ENCODE measurements at regions not wholly inside any gene's neighbourhood (a gene's known extent, or its start where the extent isn't known, plus 50 kb on each side); places are given as distances from the start of the nearest gene placed in this dataset.
A peak's percentile ranks its signal among the peaks of the same experiment; 100 is the strongest.

DNA sequence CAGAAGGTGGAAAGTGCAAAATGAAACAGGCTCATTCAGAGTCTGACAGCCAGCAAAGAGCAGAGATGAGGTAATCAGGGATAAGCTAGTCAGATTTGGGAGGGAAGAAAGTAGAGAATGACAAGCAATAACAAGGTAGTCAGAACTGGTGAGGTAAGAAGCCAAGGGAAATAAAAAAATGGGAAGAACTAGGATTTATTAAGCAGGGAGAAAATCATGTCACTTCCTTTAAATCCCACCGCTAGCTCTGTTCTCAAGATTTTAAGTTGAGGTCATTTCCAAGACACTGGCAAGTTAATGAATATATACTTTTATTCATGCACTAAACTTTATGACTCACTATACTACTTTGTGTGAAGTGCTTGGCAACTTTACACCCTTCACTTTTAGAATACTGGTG is 1106.8 kb downstream of the IGSF11 start:
- no peak for DNase-seq

GRCh38 chr3:117928836-117929235 is 1105.8 kb downstream of the IGSF11 start:
- DNase-seq, result no peak

DNA sequence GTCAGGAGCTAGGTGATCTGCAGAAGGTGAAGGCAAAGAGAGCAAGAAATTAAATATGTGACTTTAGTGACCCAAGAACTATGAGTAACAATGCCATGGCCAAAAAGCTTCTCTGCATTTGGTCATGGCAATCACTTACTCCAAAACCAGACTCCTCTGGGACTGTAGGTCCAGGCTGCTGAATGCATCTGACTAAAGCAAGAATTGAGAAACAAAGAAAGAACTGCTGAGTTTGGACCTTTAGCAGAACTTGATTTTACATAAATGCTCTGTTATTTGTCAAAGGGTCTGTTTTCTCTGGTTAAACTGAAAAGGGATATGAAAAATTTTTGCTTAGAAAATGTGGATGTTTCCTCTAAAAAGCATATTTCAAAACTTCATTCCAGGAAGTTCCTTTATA is 1102.2 kb downstream of the IGSF11 start:
- DNase-seq, result no peak

GRCh38 chr3:117936159-117936558 is 1098.5 kb downstream of the IGSF11 start:
- no peak for DNase-seq

GRCh38 chr3:117938974-117939373 is 1095.7 kb downstream of the IGSF11 start:
- no peak for DNase-seq

DNA sequence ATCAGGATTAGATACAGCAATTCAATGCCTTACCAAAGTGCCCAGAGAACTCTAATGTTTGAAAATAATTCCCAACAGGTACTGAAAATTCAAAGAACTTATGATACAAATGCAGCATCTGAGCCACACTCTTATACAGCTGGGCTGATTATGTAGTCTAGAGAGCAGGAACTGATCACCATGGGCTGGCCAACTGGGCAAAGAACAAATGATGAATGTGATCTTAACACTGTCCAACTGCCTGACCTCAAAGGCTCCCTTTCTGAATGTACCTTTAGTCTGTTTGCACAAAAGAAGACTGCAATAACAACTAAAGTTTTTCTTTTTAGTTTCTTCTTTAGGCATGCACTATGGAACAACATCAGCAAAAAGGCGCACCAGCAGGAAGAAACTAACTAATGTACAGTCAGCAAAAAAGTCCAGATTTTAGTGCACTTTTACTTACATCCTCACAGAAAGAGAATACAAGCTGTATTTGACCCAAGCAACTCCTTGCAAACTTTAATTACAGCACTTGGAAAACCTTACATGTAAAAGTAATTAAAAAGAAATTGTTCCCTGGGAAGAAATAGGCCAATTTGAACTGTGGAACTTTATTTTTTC is 1095.1 kb downstream of the IGSF11 start:
- no peak for DNase-seq

DNA sequence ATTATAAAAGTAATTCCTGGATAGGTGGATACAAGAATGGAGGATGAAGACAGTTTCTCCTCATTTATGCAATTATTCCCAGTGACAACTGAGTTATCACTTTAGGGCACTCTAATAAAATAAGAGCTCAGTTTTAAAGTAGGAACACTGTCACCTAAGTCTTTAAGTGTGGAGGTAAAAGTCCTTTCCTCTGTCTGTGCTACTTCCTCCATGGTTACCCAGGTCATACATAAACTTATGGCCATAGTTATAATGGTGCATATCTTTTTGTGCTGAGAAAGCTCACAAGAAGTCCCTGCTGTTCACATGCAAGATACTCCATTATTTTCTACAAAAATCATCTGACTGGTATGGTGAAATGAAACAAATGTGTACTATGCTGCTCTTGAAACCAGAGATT is 1093.6 kb downstream of the IGSF11 start:
- DNase-seq, result no peak

- DNase-seq, result no peak
Observed at GRCh38 chr3:117941756-117942155, 1092.9 kb downstream of the IGSF11 start.

DNA sequence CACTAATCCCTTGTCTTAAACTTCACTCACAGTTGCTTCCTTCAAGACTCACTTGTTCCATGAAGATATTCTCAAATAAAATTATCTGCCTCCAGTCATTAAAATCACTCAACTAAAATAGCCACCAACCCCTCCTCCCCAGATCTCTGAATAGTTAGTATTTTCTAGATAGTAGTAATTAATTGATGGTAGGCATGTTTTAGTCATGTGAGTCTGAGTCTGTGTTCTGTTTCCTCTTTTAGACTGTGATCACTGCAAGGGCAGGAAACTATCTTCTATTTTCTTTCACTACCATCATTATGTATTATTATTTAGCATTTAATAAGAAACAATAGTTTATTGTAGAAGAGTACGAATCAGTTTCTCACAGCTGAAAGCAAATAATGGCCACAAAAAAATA is 1080.5 kb downstream of the IGSF11 start:
- no peak for DNase-seq

- no peak for DNase-seq
Observed at GRCh38 chr3:117955196-117955595, 1079.5 kb downstream of the IGSF11 start.

DNA sequence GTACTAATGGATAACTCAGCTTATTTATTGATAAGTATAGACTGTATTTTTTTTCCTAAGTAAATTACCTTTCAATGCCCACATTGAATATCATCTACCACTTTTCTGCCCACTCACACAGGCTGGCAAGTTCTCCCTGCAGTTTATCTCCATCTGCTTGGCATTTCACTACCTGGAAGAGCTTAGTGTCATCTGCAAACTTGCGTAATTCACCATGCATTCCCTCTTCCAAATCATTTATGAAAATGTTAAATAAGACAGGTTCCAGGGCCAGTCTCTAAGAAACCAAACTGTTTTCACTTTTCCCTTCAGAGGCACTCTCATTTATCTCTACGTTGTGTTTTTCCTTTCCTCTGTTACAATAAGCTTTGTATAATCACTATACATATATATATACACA is 1076.6 kb downstream of the IGSF11 start:
- no peak for DNase-seq

DNA sequence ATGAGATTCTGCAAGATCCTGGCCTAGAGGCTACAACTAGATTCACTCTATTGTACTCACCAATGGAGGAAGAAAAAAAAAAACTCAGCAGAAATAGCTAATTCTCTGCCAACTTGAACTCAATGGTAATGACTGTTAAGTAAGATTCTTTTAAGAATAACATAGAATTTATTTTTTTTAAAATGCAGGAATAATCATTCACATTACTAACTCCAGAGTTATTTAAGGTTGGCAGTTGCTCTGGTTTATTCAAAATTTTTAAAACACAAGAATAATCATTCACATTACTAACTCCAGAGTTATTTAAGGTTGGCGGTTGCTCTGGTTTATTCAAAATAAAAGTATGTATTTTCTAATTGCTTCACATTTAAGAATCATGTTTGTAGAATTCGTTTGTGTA is 1071.9 kb downstream of the IGSF11 start:
- no peak for DNase-seq

- no peak for DNase-seq
Observed at GRCh38 chr3:117963858-117964257, 1070.8 kb downstream of the IGSF11 start.

GRCh38 chr3:117964814-117965213 is 1069.8 kb downstream of the IGSF11 start:
- DNase-seq, result no peak

DNA sequence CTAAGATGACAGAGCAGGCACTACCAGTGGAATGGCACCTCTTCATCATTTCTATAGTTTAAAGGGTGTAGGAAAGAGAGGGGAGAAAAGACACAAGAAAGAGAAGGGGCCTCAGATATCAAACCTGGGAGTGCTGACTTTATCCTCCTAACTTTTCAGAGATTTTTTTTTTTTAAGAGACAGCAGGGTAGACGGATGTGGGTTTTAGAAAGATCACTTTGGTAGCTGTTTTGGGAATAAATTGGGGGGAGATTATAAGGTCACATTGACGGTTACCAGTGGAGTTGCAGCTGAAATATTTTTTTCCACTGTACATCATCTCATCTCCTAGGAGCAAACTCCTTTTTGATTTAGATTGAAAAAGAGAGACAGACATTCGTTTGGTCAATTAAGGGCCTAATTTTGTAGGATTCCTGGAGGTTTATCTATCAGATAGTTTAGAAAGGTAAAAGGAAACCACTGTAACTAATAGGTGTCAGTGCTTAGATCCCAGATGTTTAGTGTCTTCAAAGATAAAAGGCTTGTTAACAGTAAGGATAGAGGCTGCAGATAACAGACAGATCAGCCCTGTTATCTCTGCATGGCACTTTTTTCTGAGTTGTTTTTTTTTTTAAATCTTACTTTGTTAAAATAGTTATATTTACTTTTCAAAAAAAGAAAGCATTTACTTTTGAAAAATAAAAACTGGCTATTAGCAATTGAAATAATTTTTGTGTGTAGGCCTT is 1057.0 kb downstream of the IGSF11 start:
- DNase-seq, result no peak

DNA sequence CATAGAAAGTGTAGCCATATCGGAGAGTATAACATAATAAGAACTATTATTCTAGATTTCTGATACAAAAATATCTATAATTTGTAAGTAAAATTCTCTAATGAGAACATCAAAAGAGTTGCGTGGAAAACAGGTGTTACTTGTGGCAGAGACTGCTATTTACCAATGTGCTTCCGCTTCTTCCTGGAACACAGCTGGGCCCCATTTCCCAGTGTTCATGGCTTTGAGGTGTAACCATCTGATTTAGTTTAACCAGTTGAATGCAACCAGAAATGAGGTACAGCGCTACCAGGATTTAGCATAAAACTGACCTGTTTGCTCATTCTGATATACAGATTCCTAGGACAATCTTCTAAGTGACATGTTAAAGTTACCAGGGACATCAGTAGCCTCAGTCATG is 1055.2 kb downstream of the IGSF11 start:
- DNase-seq, result no peak

DNA sequence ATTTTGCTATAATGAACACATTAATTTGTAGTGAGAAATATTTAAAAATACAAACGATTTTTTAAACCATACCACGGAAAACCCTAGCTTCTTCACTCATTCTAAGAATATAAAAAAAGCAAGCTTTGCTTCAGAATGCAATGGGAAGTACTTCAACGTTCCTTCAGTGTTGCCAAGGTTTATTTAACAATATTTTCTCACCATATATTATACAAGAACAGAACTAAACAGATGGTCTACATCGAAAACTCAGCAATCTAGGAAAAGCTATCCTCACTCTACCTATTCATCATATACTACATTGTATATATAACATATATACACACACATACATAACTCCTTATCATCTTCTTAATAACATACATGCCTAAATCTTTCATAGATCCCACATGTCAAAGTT is 1047.4 kb downstream of the IGSF11 start:
- DNase-seq, result no peak

GRCh38 chr3:117989982-117990381 is 1044.7 kb downstream of the IGSF11 start:
- no peak for DNase-seq

DNA sequence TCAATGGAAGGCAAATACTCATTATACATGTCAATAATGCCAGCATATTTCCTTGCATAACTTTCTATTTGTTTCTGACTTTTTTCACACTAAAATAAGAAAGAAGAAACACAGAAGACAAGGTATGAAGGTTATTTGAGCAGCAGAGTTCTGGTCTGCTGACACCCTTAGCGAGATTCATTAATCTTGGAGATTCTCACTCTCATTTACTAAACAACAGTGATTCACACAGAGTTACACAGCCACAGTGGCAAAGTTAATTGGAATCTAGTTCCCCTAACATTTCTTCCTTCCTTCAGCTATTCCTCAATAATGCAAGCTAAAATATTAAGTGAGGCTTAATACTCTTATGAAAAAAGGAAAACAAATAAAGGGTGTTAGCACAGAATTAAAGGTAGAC is 1044.0 kb downstream of the IGSF11 start:
- DNase-seq, result no peak

DNA sequence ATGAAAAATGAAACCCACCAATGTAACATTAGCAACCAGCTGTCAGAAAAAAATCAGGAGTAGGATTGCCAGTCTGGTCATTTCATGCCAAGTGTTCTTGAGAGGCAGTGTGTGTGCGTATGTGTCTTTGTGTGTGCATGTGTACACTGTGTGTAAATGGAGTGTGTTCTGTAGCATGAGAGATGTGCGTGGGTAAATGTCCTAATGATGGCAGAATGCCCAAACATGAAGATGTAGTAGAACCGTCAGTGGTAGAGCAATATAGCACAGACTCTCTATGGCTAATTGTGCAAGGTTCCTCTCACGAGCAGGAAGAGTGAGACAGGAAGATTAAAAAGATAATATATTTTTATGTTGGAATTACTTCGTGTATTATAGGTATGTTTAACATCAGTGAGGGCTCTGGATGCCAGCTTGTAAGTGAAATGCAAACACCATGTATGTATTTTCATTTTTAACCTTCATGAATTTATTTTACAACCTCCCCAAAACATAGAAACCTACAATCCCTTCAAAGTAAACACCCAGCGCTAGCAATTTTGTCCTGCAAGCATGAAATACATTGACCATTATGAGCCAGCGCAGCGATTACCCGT is 1038.7 kb downstream of the IGSF11 start:
- DNase-seq, result no peak

GRCh38 chr3:117997201-117998049 is 1037.2 kb downstream of the IGSF11 start:
- DNase-seq, result peak; percentile 73

- no peak for DNase-seq
Observed at GRCh38 chr3:117998071-117998470, 1036.6 kb downstream of the IGSF11 start.

DNA sequence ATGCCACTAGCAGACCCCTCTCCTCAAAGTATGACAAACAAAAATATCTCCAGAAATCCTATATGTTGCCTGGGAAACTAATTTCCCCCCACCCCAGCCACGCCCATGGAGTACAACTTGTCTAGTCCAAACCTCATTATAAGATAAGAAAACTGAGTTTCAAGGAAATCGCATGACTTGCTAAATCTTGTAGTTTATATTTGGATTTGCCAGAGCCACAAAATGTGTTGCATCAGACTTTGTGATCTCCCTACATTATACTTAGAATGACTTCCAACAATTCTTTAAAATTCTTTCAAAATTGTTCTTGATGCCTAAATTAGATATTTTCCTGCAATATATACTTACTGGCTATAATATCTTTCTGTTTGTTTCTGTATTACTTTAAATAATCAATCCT is 1034.4 kb downstream of the IGSF11 start:
- no peak for DNase-seq

DNA sequence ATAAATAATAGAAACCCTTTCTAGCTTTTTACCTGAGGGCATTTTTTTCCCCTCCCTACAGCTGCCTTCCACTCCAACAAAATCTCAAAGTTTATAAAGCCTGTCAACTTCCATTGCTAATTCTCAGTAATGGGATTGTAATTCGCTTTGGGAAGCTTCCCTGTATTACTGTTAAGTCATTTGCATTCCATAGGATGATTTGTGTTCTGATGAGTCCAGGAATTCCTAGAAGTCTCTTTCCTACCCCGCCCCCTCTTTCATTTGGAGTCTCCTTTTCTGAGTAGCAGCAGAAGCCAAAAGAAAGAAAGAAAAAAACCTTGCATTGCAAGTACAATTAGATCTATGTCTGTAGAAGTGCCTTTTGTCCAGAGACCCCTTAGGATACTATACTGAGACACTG is 1033.3 kb downstream of the IGSF11 start:
- no peak for DNase-seq

Measured in DMS 273 treated with DMSO at 0.1 percent for 48 hours (cell line).